ENCODE measurements at regions not wholly inside any gene's neighbourhood (a gene's known extent, or its start where the extent isn't known, plus 50 kb on each side); places are given as distances from the start of the nearest gene placed in this dataset.

DNA sequence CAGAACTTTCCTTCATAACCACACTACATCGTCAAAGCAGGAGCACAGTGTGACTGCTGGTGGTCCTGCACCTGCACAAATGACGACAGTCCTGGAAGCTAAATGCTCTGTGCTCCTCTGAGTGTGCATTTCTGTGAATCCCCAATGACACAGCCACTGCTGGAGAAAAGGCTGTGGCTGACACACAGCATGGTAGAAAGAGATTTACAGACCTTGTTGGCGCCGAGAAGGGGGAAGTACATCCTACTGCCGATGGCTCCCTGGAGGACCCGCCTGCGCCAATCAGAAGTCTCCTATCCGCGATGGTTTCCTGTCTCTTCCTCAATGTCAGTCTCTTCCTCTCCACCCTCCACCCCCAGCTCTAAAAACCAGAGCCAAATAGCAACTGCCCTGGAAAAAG lies 115.4 kb upstream of the RAB4A start:
- no peaks in the 10 kb centered on the region for H3K36me3 ChIP-seq
- no peak overlapping the region for H3K4me3 ChIP-seq
- H3K27me3 ChIP-seq = no peaks in the 10 kb centered on the region
- H3K9me3 ChIP-seq (replicated peaks) = no peaks in the 10 kb centered on the region
- H3K27ac ChIP-seq = no peak overlapping the region
- peaks cover 2% of the 10 kb centered on the region for H3K4me1 ChIP-seq
- DNase-seq = no peak

DNA sequence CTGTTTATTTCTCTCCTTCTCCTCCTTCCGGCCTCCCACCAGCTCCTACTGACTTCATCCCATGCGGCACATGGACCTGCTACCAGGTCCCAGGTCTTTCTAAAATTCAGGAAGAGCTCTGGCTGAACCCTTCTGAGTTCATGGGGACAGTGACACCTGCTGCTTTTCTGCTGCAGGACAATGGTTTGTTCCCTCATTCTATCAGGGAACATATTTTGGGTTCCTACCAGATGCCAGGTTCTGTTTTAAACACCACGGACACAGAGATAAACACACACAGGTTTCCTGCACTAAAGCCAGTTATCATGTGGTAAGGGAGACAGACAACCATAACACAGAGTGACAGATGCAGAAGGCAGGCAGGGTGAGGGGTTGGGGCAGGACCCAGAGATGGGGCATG lies 114.0 kb upstream of the RAB4A start:
- no peak overlapping the region for H3K27ac ChIP-seq
- no peaks in the 10 kb centered on the region for H3K36me3 ChIP-seq
- no peaks in the 10 kb centered on the region for H3K9me3 ChIP-seq (replicated peaks)
- no peaks in the 10 kb centered on the region for H3K27me3 ChIP-seq
- peaks cover 3% of the 10 kb centered on the region for H3K4me1 ChIP-seq
- no peak overlapping the region for H3K4me3 ChIP-seq
- peak; percentile 17 to 64 for DNase-seq

- no peaks in the 10 kb centered on the region for H3K9me3 ChIP-seq (replicated peaks)
- no peak for DNase-seq
- H3K27ac ChIP-seq = no peak overlapping the region
Observed at GRCh38 chr1:229157480-229157879, 113.4 kb upstream of the RAB4A start.

DNA sequence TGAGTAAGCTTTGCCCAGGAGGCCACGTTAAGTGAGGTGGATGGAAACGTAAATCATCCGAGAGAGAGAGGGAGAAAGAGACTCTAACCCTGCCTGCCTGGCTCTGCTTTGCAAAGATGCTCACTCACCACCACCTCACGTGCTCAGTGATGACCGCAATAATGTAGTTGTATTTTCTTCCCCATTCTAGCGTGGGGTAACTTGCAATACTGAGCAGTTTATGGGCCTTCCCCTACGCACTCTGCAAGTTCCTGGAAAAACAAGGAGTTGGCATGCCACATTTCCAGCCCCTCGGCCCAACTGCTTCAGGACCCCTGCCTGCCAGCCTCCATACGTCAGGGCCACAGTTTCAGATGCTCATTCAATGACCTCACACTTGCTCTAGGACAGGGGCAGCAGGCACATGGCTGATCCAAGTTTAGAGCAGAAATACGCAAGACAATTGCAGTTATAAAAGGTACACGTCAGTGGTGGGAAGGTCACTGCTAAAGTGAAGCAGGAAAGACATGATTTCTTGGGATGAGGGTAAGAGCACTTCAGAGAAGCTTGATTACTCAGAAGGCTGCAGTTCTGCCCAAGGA lies 112.5 kb upstream of the RAB4A start:
- H3K27ac ChIP-seq = no peak overlapping the region

More at GRCh38 chr1:229157480-229157879, 113.4 kb upstream of the RAB4A start:
- Histone ChIP-seq H3K27me3 (no peaks in the 10 kb centered on the region), H3K36me3 (no peaks in the 10 kb centered on the region), H3K4me3 (no peak overlapping the region), H3K4me1 (peaks cover 3% of the 10 kb centered on the region)

DNA sequence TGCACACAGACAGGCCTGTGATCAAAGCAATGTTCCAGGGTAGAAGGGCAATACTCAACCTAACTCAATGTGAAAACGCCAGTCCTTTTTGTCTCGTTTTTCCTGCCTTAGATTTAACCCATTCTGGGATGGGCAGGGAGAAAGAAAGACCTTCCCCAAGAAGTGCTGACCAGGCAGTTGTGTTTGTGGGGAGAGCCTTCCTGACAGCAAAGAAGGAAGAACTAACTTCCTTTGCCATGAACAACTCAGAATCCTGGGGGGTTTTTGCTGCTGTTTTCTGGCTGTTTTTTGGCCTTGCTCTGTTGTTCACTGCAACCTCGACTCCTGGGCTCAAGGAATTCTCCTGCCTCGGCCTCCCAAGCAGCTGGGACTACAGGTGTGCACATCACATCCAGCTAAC lies 112.0 kb upstream of the RAB4A start:
- DNase-seq = no peak
- Histone ChIP-seq H3K36me3 (no peaks in the 10 kb centered on the region), H3K27me3 (no peaks in the 10 kb centered on the region), H3K27ac (no peak overlapping the region), H3K4me3 (no peak overlapping the region), H3K9me3 (replicated peaks) (no peaks in the 10 kb centered on the region), H3K4me1 (peaks cover 3% of the 10 kb centered on the region)

More for the DNA sequence above, 112.5 kb upstream of the RAB4A start:
- no peak for DNase-seq
- Histone ChIP-seq H3K4me3 (no peak overlapping the region), H3K36me3 (no peaks in the 10 kb centered on the region), H3K9me3 (replicated peaks) (no peaks in the 10 kb centered on the region), H3K4me1 (peaks cover 3% of the 10 kb centered on the region), H3K27me3 (no peaks in the 10 kb centered on the region)

- Histone ChIP-seq H3K4me1 (peaks cover 3% of the 10 kb centered on the region), H3K27me3 (no peaks in the 10 kb centered on the region), H3K36me3 (no peaks in the 10 kb centered on the region), H3K27ac (no peak overlapping the region), H3K4me3 (no peak overlapping the region), H3K9me3 (replicated peaks) (no peaks in the 10 kb centered on the region)
- peak in 1 of 2 experiments; percentile 11 for DNase-seq
Observed at GRCh38 chr1:229159668-229160544, 111.0 kb upstream of the RAB4A start.

DNA sequence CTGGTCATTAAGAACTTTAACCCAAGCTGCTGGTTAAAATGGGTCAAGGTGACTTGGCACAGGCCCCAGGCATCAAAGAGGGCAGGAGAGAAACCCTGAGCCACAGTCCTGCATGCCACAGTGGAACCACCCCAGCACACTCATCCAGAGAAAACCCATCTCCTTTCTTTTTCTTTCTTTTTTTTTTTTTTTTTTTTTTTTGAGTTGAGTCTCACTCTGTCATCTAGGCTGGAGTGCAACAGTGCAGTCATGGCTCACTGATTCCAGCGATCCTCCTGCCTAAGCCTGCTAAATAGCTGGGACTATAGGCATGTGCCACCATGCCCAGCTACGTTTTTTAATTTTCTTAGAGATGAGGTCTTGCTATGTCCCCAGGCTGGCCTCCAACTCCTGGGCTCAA lies 109.2 kb upstream of the RAB4A start:
- peaks cover 3% of the 10 kb centered on the region for H3K4me1 ChIP-seq
- H3K27me3 ChIP-seq = no peaks in the 10 kb centered on the region
- H3K9me3 ChIP-seq (replicated peaks) = no peaks in the 10 kb centered on the region
- H3K36me3 ChIP-seq = no peaks in the 10 kb centered on the region
- no peak for DNase-seq
- no peak overlapping the region for H3K27ac ChIP-seq
- H3K4me3 ChIP-seq = no peak overlapping the region

GRCh38 chr1:229162825-229163515 lies 107.9 kb upstream of the RAB4A start:
- no peak for DNase-seq
- H3K36me3 ChIP-seq = no peaks in the 10 kb centered on the region
- peaks cover 3% of the 10 kb centered on the region for H3K4me1 ChIP-seq
- H3K27me3 ChIP-seq = no peaks in the 10 kb centered on the region
- no peak overlapping the region for H3K4me3 ChIP-seq
- H3K27ac ChIP-seq = no peak overlapping the region
- H3K9me3 ChIP-seq (replicated peaks) = no peaks in the 10 kb centered on the region

GRCh38 chr1:229164348-229164747 lies 106.6 kb upstream of the RAB4A start:
- Histone ChIP-seq H3K27me3 (no peaks in the 10 kb centered on the region), H3K4me3 (no peak overlapping the region), H3K4me1 (peaks cover 3% of the 10 kb centered on the region), H3K27ac (no peak overlapping the region), H3K36me3 (no peaks in the 10 kb centered on the region), H3K9me3 (replicated peaks) (no peaks in the 10 kb centered on the region)
- no peak for DNase-seq

DNA sequence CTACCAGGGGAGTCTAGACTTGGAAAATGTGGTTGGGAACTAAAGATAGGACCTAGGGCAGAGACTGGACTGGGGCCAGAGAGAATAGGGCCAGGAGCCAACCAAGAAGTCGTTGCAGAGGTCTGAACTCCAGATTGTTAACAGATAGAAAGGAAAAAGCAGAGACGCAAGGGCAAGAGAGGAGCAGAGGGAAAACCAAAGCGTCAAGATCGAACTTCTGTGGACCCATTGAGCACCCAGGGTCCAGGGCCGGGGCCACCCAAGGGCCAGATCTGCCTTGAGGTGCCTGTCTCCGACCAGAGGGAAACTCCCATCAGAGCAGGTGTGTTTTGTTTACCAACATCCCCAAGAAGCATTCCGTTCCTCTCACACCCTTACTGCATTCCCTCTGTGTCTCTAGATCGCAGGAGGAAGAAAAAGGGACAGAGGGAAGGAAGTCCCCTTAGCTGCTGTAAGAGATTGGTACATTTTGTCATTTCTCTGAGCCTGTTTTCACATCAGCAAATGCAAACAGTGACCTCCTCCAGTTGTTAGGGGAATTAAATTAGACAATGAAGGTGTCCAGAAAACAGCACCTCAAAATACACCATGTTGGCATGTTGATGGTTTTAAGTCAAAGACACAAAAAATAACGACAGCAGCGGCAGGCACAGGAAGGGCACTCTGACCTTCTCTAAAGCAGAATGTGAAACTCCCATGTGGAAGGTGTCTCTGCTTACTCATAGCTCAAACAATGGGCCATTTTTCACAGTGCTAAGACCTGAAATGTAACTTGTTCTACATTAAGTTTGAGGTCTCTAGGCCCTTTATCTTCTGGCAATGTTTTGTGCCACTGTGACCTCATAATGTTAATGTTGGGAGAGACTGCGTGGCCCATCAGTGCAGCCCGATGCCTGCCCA lies 105.8 kb upstream of the RAB4A start:
- H3K27ac ChIP-seq = no peak overlapping the region
- H3K4me3 ChIP-seq = no peak overlapping the region
- H3K27me3 ChIP-seq = no peaks in the 10 kb centered on the region
- H3K4me1 ChIP-seq = peaks cover 3% of the 10 kb centered on the region
- DNase-seq = no peak
- H3K9me3 ChIP-seq (replicated peaks) = no peaks in the 10 kb centered on the region
- no peaks in the 10 kb centered on the region for H3K36me3 ChIP-seq

- Histone ChIP-seq H3K27me3 (no peaks in the 10 kb centered on the region), H3K9me3 (replicated peaks) (no peaks in the 10 kb centered on the region), H3K4me3 (no peak overlapping the region), H3K4me1 (no peaks in the 10 kb centered on the region), H3K27ac (no peak overlapping the region), H3K36me3 (no peaks in the 10 kb centered on the region)
- no peak for DNase-seq
Observed at GRCh38 chr1:229167318-229167717, 103.6 kb upstream of the RAB4A start.

- DNase-seq = no peak
- Histone ChIP-seq H3K27me3 (no peaks in the 10 kb centered on the region), H3K4me1 (no peaks in the 10 kb centered on the region), H3K36me3 (no peaks in the 10 kb centered on the region), H3K9me3 (replicated peaks) (no peaks in the 10 kb centered on the region), H3K4me3 (no peak overlapping the region), H3K27ac (no peak overlapping the region)
Observed at GRCh38 chr1:229169399-229169798, 101.5 kb upstream of the RAB4A start.

DNA sequence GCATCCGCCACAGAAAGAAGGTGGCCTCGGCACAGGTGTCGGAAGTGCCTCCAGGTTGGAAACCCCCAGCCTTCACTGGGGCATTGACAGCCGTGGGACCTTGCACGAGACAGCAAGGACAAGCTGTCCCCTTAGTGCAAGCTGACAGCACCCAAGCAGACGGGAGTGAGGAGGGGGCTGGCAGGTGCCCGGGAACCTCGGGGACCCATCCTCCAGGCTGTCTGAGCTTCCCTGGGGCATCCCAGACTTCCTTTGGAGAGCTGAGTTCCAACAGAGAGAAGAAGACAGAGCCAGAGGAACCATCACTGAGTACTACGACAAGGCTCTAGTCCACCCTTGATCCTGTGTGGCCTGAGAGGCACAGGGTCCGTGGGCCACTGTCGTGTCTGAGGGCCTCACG lies 100.6 kb upstream of the RAB4A start:
- Histone ChIP-seq H3K27me3 (no peaks in the 10 kb centered on the region), H3K4me1 (no peaks in the 10 kb centered on the region), H3K9me3 (replicated peaks) (no peaks in the 10 kb centered on the region), H3K36me3 (no peaks in the 10 kb centered on the region), H3K4me3 (no peak overlapping the region), H3K27ac (no peak overlapping the region)
- DNase-seq = no peak

DNA sequence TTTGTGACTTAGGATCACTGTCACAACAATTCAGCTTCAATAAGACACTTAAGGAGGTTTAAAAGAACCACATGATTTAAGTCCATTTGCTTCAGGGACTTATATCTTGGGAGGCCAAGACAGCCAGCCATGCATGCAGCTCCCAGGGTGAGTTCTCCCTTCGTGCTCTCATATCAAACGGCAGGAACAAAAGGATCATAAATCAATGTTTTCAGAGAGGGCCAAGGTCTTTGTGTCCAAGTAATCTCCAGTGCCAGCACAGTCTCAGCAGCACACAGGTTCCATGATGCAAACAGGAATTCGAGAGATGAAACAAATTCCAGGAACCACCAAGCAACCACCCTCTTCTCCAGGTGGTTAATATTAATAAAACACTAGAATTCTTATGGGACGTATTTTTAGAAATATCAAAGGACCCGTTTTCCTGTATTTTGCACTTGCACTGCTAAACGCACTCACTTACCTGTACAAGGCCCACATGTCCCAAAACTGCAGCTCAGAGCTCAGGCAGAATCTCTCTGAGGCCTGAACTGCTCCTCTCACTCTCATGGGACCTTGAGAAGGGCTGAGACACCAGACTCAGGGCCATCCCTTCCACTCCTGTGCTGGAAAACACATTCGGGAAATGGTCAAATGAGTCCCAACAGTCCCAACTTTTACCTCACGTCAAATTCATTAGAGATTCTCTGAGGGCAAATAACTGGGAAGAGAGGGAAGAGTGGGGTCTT lies 100.0 kb upstream of the RAB4A start:
- no peak overlapping the region for H3K27ac ChIP-seq
- H3K4me1 ChIP-seq = no peaks in the 10 kb centered on the region
- no peaks in the 10 kb centered on the region for H3K36me3 ChIP-seq
- H3K4me3 ChIP-seq = no peak overlapping the region
- DNase-seq = no peak
- H3K27me3 ChIP-seq = no peaks in the 10 kb centered on the region
- no peaks in the 10 kb centered on the region for H3K9me3 ChIP-seq (replicated peaks)
